SK-N-SH (cell line): ENCODE measurements at regions not wholly inside any gene's neighbourhood (a gene's known extent, or its start where the extent isn't known, plus 50 kb on each side); places are given as distances from the start of the nearest gene placed in this dataset.

ENCODE experiments used
- CTCF ChIA-PET: fragments of 300-600, 350-600 bp; formaldehyde crosslinking; extraction: SDS; loops from one replicate; lab custom pipeline; 2021; lab: Yijun Ruan, JAX
- POLR2A ChIA-PET: fragments of 350-600 bp; sonication (Branson Sonifier 250); formaldehyde crosslinking; extraction: SDS; loops from one replicate; lab custom pipeline; 2020; ENCODE audit warnings: antibody characterized with exemption, inconsistent platforms; lab: Yijun Ruan, JAX
- DNase-seq: peaks from one replicate; pipeline ENCODE4 v3.0.0; 2012
- H2AFZ ChIP-seq: fragments of 200-600 bp; sonication (generic); 2 replicates; pipeline ENCODE4 v1.8.1; 2016; ENCODE audit warnings: antibody characterized with exemption, mild to moderate bottlenecking, low read depth
- H3F3A ChIP-seq: fragments of 200-600 bp; sonication (generic); replicated peaks from 2 replicates; pipeline ENCODE3; 2016; ENCODE audit warnings: antibody characterized with exemption, mild to moderate bottlenecking; ENCODE audit not compliant: insufficient read depth
- H3K27ac ChIP-seq, 2 experiments: fragments of 200-500 bp in 1 of 2; fragments of 200-600 bp in 1 of 2; sonication (Bioruptor generic) in 1 of 2; sonication (generic), shearing (Covaris generic) in 1 of 2; 2 replicates each; pipeline versions ENCODE4 v1.5.1 to v1.6.1; 2014 to 2016; ENCODE audit warnings: low read depth in 2 of 2, inconsistent platforms in 1 of 2, low read length in 1 of 2, mild to moderate bottlenecking in 1 of 2, mixed read lengths in 1 of 2
- H3K27me3 ChIP-seq: fragments of 200-600 bp; sonication (generic), shearing (Covaris generic); 2 replicates; pipeline ENCODE4 v1.6.1; 2016; ENCODE audit warnings: mixed run types; ENCODE audit not compliant: insufficient read depth
- H3K36me3 ChIP-seq, 2 experiments: fragments of 200-500 bp in 1 of 2; fragments of 200-600 bp in 1 of 2; sonication (Bioruptor generic) in 1 of 2; sonication (generic) in 1 of 2; replicated peaks in 1 of 2; 2 replicates each; pipeline versions ENCODE3 to v1.5.1; 2014 to 2016; ENCODE audit warnings: low read length in 1 of 2, mild to moderate bottlenecking in 1 of 2; ENCODE audit not compliant: insufficient read depth in 2 of 2, control insufficient read depth in 1 of 2
- H3K4me1 ChIP-seq, 2 experiments: fragments of 200-500 bp in 1 of 2; fragments of 200-600 bp in 1 of 2; sonication (Bioruptor generic) in 1 of 2; sonication (generic), shearing (Covaris generic) in 1 of 2; 2 replicates each; pipeline versions ENCODE4 v1.5.1 to v1.6.1; 2014 to 2016; ENCODE audit warnings: low read depth in 1 of 2, low read length in 1 of 2, mixed run types in 1 of 2; ENCODE audit not compliant: insufficient read depth in 2 of 2, control insufficient read depth in 1 of 2
- H3K4me2 ChIP-seq: fragments of 200-600 bp; sonication (generic), shearing (Covaris generic); 2 replicates; pipeline ENCODE4 v1.6.1; 2017; ENCODE audit warnings: mixed run types
- H3K4me3 ChIP-seq, 2 experiments: fragments of 200-500 bp in 1 of 2; fragments of 200-600 bp in 1 of 2; sonication (Bioruptor generic) in 1 of 2; sonication (generic), shearing (Covaris generic) in 1 of 2; 2 replicates each; pipeline versions ENCODE4 v1.5.1 to v1.8.1; 2014 to 2016; ENCODE audit warnings: low read depth in 2 of 2, inconsistent platforms in 1 of 2, low read length in 1 of 2, mild to moderate bottlenecking in 1 of 2, mixed read lengths in 1 of 2, moderate library complexity in 1 of 2
- H3K79me2 ChIP-seq: fragments of 200-600 bp; sonication (generic); 2 replicates; pipeline ENCODE4 v1.8.1; 2017; ENCODE audit warnings: mild to moderate bottlenecking; ENCODE audit not compliant: insufficient read depth
- H3K9ac ChIP-seq: fragments of 200-600 bp; sonication (generic); 2 replicates; pipeline ENCODE4 v1.6.1; 2017; ENCODE audit warnings: mixed run types
- H3K9me2 ChIP-seq: fragments of 200-600 bp; sonication (generic); 2 replicates; pipeline ENCODE4 v1.6.1; 2017; ENCODE audit warnings: mixed run types
- H3K9me3 ChIP-seq: fragments of 200-600 bp; sonication (generic); 2 replicates; pipeline ENCODE4 v1.6.1; 2017; ENCODE audit warnings: mixed run types, mild to moderate bottlenecking, moderate library complexity
- H4K20me1 ChIP-seq: fragments of 200-600 bp; sonication (generic); 2 replicates; pipeline ENCODE4 v1.6.1; 2017; ENCODE audit warnings: mild to moderate bottlenecking, mixed run types; ENCODE audit not compliant: insufficient read depth
- CHD2 ChIP-seq: fragments of 150-350 bp; IDR thresholded peaks from 2 replicates; pipeline ENCODE4 v1.6.1; 2018; ENCODE audit warnings: low read length; ENCODE audit not compliant: partially characterized antibody
- EP300 ChIP-seq, 2 experiments: IDR thresholded peaks; 2 replicates each; pipeline versions ENCODE4 v1.4.0 to v1.6.1; 2012; ENCODE audit warnings: borderline replicate concordance in 1 of 2, low read depth in 1 of 2, low read length in 1 of 2
- FOSL2 ChIP-seq: IDR thresholded peaks from 2 replicates; pipeline ENCODE4 v1.4.0; 2012; ENCODE audit warnings: low read depth, mild to moderate bottlenecking, moderate library complexity, borderline replicate concordance
- FOXJ3 ChIP-seq: sonication (generic); formaldehyde crosslinking; IDR thresholded peaks from 2 replicates; pipeline ENCODE4 v1.5.1; 2020; ENCODE audit warnings: mild to moderate bottlenecking, missing genetic modification reagents
- GATA2 ChIP-seq: sonication (generic); formaldehyde crosslinking; IDR thresholded peaks from 2 replicates; pipeline ENCODE4 v1.5.0; 2020; ENCODE audit warnings: mild to moderate bottlenecking, missing genetic modification reagents
- JUND ChIP-seq: IDR thresholded peaks from 2 replicates; pipeline ENCODE4 v1.4.0; 2012
- MAX ChIP-seq: IDR thresholded peaks from 2 replicates; pipeline ENCODE4 v1.4.0; 2012; ENCODE audit warnings: low read depth
- MXI1 ChIP-seq: IDR thresholded peaks from 2 replicates; pipeline ENCODE4 v1.6.1; 2012; ENCODE audit warnings: mild to moderate bottlenecking, low read depth, low read length, improper control_type of control experiment
- NFIC ChIP-seq: IDR thresholded peaks from 2 replicates; pipeline ENCODE4 v1.4.0; 2012; ENCODE audit warnings: borderline replicate concordance
- POLR2AphosphoS5 ChIP-seq: IDR thresholded peaks from 2 replicates; pipeline ENCODE4 v1.6.1; 2012; ENCODE audit warnings: low read depth, low read length
- RCOR1 ChIP-seq: fragments of 150-350 bp; IDR thresholded peaks from 2 replicates; pipeline ENCODE4 v1.6.1; 2017; ENCODE audit warnings: antibody characterized with exemption, low read length
- RXRA ChIP-seq: IDR thresholded peaks from 2 replicates; pipeline ENCODE4 v1.4.0; 2012; ENCODE audit warnings: low read depth, mild to moderate bottlenecking, borderline replicate concordance
- SIN3A ChIP-seq: IDR thresholded peaks from 2 replicates; pipeline ENCODE4 v1.6.1; 2012; ENCODE audit warnings: low read depth, mild to moderate bottlenecking, low read length, moderate library complexity, borderline replicate concordance
- SMC3 ChIP-seq: IDR thresholded peaks from 2 replicates; pipeline ENCODE4 v1.6.1; 2012; ENCODE audit warnings: low read depth, low read length, improper control_type of control experiment
- TCF12 ChIP-seq: IDR thresholded peaks from 2 replicates; pipeline ENCODE4 v1.4.0; 2012
- TEAD4 ChIP-seq: IDR thresholded peaks from 2 replicates; pipeline ENCODE4 v1.4.0; 2012; ENCODE audit warnings: mild to moderate bottlenecking, borderline replicate concordance; ENCODE audit not compliant: insufficient read depth
- USF1 ChIP-seq: IDR thresholded peaks from 2 replicates; pipeline ENCODE4 v1.4.0; 2012; ENCODE audit warnings: low read depth, borderline replicate concordance
- USF2 ChIP-seq: fragments of 150-350 bp; IDR thresholded peaks from 2 replicates; pipeline ENCODE4 v1.6.1; 2017; ENCODE audit warnings: antibody characterized with exemption, low read length, low read depth, borderline replicate concordance
- YY1 ChIP-seq: IDR thresholded peaks from 2 replicates; pipeline ENCODE4 v1.4.0; 2012; ENCODE audit warnings: low read depth, mild to moderate bottlenecking
- ZBTB33 ChIP-seq: IDR thresholded peaks from 2 replicates; pipeline ENCODE4 v1.4.0; 2012; ENCODE audit warnings: low read depth, borderline replicate concordance
- WGBS: methylation state at CpG from one replicate; pipeline ENCODE4 v1.1.6; 2017; ENCODE audit warnings: low lambda C conversion rate; 5-methylcytosine and 5-hydroxymethylcytosine counted together

GRCh38 chr4:74661427-74662201, 132.7 kb downstream of the BTC start:
- H3K4me1 ChIP-seq = peaks cover 0 to 4% of the 10 kb centered on the region in 2 experiments; a peak in 1 of 4 replicates
- WGBS = 70% methylated on average over 2 of the region's 2 CpGs
- H3K36me3 ChIP-seq = no peaks in the 10 kb centered on the region
- no peak overlapping the region for H2AFZ ChIP-seq
- no peaks in the 10 kb centered on the region for H3K9me3 ChIP-seq
- no peak for DNase-seq
- H3K4me2 ChIP-seq = no peak overlapping the region
- H3K9ac ChIP-seq = no peak overlapping the region
- TF ChIP-seq EP300 (IDR thresholded peaks at IDR 0.05; ENCODE audit: borderline replicate concordance in 1 of 2, low read depth in 1 of 2, low read length in 1 of 2) (no peak), FOSL2 (no peak), SMC3 (no peak), TEAD4 (no peak), USF2 (no peak), MXI1 (no peak), YY1 (no peak), NFIC (no peak), RCOR1 (no peak), POLR2AphosphoS5 (no peak), TCF12 (no peak), RXRA (no peak), ZBTB33 (no peak), SIN3A (no peak), MAX (no peak), USF1 (no peak), GATA2 (CRISPR knock-in tag) (no peak), FOXJ3 (no peak), CHD2 (no peak), JUND (no peak)
- no peaks in the 10 kb centered on the region for H3F3A ChIP-seq
- ChIA-PET POLR2A (no interaction called here), CTCF (no interaction called here)
- no peak overlapping the region for H3K4me3 ChIP-seq
- no peaks in the 10 kb centered on the region for H3K79me2 ChIP-seq
- no peaks in the 10 kb centered on the region for H3K9me2 ChIP-seq
- H3K27me3 ChIP-seq = no peaks in the 10 kb centered on the region; the same call in 1 of the 2 replicates
- no peak overlapping the region for H3K27ac ChIP-seq
- H4K20me1 ChIP-seq = no peaks in the 10 kb centered on the region
